GM23338 (cell line): ENCODE measurements at regions not wholly inside any gene's neighbourhood (a gene's known extent, or its start where the extent isn't known, plus 50 kb on each side); places are given as distances from the start of the nearest gene placed in this dataset.

ENCODE experiments used
- CREB1 ChIP-seq: fragments of 250-450 bp; sonication (Bioruptor Pico); IDR thresholded peaks from 2 replicates; pipeline ENCODE4 v1.5.0; 2020; ENCODE audit warnings: low read depth, mild to moderate bottlenecking, moderate library complexity
- EZH2 ChIP-seq: fragments of 200-600 bp; sonication (generic); IDR thresholded peaks from one replicate; pipeline ENCODE4 v1.8.0; 2017; ENCODE audit warnings: antibody characterized with exemption, mild to moderate bottlenecking, low read depth; ENCODE audit not compliant: unreplicated experiment
- EZH2phosphoT487 ChIP-seq: fragments of 200-600 bp; sonication (generic); IDR thresholded peaks from one replicate; pipeline ENCODE4 v1.8.1; 2018; ENCODE audit warnings: antibody characterized with exemption; ENCODE audit not compliant: unreplicated experiment
- JUNB ChIP-seq: IDR thresholded peaks from one replicate; pipeline ENCODE4 v1.6.1; 2016; ENCODE audit warnings: antibody characterized with exemption; ENCODE audit not compliant: unreplicated experiment
- NANOG ChIP-seq: IDR thresholded peaks from 2 replicates; pipeline ENCODE4 v1.6.1; 2016; ENCODE audit warnings: antibody characterized with exemption, borderline replicate concordance
- POLR2AphosphoS5 ChIP-seq: IDR thresholded peaks from 2 replicates; pipeline ENCODE4 v1.6.1; 2016; ENCODE audit warnings: antibody characterized with exemption, low read depth
- STAT1 ChIP-seq: IDR thresholded peaks from one replicate; pipeline ENCODE4 v1.6.1; 2016; ENCODE audit warnings: antibody characterized with exemption; ENCODE audit not compliant: unreplicated experiment
- ZNF114 ChIP-seq: fragments of 250-450 bp; sonication (Bioruptor Pico); IDR thresholded peaks from 2 replicates; pipeline ENCODE4 v1.5.0; 2020; ENCODE audit warnings: mild to moderate bottlenecking, moderate library complexity
- ZNF331 ChIP-seq: fragments of 250-450 bp; sonication (Bioruptor Pico); IDR thresholded peaks from 2 replicates; pipeline ENCODE4 v1.5.0; 2020; ENCODE audit warnings: low read depth, mild to moderate bottlenecking, moderate library complexity
- TF ChIP-seq, protein P1 (sequence below), 2 experiments: fragments of 200-600 bp in 1 of 2; sonication (generic) in 1 of 2; conservative IDR thresholded peaks; 2 replicates each; pipeline versions ENCODE4 v1.5.1 to v1.6.1; 2016 to 2017; ENCODE audit warnings: antibody characterized with exemption in 2 of 2, low read depth in 2 of 2, mild to moderate bottlenecking in 2 of 2, moderate library complexity in 1 of 2
- TF ChIP-seq, protein P2 (sequence below): IDR thresholded peaks from one replicate; pipeline ENCODE4 v1.6.1; 2018; ENCODE audit warnings: antibody characterized with exemption; ENCODE audit not compliant: unreplicated experiment
- TF ChIP-seq, protein P3 (sequence below): IDR thresholded peaks from 2 replicates; pipeline ENCODE4 v1.6.1; 2016; ENCODE audit warnings: antibody characterized with exemption
- TF ChIP-seq, protein P4 (sequence below): fragments of 250-450 bp; sonication (Bioruptor Pico); IDR thresholded peaks from 2 replicates; pipeline ENCODE4 v1.5.0; 2020; ENCODE audit warnings: mild to moderate bottlenecking, moderate library complexity

DNA sequence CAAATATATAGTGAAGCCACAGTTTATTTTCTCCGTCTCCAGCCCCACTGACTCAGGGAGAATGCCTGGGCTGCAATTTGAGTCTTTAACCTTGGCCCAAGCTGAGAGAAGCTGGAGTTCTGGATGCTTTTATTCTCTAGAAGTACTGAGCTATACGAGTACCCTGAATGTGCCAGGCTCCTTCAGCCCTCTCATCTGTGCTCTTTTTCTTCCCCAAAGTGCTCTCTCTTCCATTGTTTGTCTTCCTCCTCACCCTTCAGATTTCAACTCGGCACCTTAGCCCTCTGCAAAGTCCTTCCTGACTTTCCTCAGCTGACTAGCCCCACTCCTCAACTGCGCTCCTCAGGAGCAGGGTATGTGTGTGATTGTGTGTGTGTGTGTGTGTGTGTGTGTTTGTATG, 75.6 kb upstream of the AGBL1 start:
- TF ChIP-seq CREB1 (CRISPR knock-in tag) (no peak), EZH2 (no peak), POLR2AphosphoS5 (no peak), EZH2phosphoT487 (no peak), ZNF114 (CRISPR knock-in tag) (no peak), JUNB (no peak), NANOG (no peak), STAT1 (no peak), ZNF331 (CRISPR knock-in tag) (no peak)
- TF ChIP-seq, protein P1, sequence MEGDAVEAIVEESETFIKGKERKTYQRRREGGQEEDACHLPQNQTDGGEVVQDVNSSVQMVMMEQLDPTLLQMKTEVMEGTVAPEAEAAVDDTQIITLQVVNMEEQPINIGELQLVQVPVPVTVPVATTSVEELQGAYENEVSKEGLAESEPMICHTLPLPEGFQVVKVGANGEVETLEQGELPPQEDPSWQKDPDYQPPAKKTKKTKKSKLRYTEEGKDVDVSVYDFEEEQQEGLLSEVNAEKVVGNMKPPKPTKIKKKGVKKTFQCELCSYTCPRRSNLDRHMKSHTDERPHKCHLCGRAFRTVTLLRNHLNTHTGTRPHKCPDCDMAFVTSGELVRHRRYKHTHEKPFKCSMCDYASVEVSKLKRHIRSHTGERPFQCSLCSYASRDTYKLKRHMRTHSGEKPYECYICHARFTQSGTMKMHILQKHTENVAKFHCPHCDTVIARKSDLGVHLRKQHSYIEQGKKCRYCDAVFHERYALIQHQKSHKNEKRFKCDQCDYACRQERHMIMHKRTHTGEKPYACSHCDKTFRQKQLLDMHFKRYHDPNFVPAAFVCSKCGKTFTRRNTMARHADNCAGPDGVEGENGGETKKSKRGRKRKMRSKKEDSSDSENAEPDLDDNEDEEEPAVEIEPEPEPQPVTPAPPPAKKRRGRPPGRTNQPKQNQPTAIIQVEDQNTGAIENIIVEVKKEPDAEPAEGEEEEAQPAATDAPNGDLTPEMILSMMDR (conservative IDR thresholded peaks at IDR 0.05; ENCODE audit: low read depth in 2 of 2) = no peak
- TF ChIP-seq, protein P2, sequence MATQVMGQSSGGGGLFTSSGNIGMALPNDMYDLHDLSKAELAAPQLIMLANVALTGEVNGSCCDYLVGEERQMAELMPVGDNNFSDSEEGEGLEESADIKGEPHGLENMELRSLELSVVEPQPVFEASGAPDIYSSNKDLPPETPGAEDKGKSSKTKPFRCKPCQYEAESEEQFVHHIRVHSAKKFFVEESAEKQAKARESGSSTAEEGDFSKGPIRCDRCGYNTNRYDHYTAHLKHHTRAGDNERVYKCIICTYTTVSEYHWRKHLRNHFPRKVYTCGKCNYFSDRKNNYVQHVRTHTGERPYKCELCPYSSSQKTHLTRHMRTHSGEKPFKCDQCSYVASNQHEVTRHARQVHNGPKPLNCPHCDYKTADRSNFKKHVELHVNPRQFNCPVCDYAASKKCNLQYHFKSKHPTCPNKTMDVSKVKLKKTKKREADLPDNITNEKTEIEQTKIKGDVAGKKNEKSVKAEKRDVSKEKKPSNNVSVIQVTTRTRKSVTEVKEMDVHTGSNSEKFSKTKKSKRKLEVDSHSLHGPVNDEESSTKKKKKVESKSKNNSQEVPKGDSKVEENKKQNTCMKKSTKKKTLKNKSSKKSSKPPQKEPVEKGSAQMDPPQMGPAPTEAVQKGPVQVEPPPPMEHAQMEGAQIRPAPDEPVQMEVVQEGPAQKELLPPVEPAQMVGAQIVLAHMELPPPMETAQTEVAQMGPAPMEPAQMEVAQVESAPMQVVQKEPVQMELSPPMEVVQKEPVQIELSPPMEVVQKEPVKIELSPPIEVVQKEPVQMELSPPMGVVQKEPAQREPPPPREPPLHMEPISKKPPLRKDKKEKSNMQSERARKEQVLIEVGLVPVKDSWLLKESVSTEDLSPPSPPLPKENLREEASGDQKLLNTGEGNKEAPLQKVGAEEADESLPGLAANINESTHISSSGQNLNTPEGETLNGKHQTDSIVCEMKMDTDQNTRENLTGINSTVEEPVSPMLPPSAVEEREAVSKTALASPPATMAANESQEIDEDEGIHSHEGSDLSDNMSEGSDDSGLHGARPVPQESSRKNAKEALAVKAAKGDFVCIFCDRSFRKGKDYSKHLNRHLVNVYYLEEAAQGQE = no peak
- TF ChIP-seq, protein P3, sequence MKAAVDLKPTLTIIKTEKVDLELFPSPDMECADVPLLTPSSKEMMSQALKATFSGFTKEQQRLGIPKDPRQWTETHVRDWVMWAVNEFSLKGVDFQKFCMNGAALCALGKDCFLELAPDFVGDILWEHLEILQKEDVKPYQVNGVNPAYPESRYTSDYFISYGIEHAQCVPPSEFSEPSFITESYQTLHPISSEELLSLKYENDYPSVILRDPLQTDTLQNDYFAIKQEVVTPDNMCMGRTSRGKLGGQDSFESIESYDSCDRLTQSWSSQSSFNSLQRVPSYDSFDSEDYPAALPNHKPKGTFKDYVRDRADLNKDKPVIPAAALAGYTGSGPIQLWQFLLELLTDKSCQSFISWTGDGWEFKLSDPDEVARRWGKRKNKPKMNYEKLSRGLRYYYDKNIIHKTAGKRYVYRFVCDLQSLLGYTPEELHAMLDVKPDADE = no peak
- TF ChIP-seq, protein P4, sequence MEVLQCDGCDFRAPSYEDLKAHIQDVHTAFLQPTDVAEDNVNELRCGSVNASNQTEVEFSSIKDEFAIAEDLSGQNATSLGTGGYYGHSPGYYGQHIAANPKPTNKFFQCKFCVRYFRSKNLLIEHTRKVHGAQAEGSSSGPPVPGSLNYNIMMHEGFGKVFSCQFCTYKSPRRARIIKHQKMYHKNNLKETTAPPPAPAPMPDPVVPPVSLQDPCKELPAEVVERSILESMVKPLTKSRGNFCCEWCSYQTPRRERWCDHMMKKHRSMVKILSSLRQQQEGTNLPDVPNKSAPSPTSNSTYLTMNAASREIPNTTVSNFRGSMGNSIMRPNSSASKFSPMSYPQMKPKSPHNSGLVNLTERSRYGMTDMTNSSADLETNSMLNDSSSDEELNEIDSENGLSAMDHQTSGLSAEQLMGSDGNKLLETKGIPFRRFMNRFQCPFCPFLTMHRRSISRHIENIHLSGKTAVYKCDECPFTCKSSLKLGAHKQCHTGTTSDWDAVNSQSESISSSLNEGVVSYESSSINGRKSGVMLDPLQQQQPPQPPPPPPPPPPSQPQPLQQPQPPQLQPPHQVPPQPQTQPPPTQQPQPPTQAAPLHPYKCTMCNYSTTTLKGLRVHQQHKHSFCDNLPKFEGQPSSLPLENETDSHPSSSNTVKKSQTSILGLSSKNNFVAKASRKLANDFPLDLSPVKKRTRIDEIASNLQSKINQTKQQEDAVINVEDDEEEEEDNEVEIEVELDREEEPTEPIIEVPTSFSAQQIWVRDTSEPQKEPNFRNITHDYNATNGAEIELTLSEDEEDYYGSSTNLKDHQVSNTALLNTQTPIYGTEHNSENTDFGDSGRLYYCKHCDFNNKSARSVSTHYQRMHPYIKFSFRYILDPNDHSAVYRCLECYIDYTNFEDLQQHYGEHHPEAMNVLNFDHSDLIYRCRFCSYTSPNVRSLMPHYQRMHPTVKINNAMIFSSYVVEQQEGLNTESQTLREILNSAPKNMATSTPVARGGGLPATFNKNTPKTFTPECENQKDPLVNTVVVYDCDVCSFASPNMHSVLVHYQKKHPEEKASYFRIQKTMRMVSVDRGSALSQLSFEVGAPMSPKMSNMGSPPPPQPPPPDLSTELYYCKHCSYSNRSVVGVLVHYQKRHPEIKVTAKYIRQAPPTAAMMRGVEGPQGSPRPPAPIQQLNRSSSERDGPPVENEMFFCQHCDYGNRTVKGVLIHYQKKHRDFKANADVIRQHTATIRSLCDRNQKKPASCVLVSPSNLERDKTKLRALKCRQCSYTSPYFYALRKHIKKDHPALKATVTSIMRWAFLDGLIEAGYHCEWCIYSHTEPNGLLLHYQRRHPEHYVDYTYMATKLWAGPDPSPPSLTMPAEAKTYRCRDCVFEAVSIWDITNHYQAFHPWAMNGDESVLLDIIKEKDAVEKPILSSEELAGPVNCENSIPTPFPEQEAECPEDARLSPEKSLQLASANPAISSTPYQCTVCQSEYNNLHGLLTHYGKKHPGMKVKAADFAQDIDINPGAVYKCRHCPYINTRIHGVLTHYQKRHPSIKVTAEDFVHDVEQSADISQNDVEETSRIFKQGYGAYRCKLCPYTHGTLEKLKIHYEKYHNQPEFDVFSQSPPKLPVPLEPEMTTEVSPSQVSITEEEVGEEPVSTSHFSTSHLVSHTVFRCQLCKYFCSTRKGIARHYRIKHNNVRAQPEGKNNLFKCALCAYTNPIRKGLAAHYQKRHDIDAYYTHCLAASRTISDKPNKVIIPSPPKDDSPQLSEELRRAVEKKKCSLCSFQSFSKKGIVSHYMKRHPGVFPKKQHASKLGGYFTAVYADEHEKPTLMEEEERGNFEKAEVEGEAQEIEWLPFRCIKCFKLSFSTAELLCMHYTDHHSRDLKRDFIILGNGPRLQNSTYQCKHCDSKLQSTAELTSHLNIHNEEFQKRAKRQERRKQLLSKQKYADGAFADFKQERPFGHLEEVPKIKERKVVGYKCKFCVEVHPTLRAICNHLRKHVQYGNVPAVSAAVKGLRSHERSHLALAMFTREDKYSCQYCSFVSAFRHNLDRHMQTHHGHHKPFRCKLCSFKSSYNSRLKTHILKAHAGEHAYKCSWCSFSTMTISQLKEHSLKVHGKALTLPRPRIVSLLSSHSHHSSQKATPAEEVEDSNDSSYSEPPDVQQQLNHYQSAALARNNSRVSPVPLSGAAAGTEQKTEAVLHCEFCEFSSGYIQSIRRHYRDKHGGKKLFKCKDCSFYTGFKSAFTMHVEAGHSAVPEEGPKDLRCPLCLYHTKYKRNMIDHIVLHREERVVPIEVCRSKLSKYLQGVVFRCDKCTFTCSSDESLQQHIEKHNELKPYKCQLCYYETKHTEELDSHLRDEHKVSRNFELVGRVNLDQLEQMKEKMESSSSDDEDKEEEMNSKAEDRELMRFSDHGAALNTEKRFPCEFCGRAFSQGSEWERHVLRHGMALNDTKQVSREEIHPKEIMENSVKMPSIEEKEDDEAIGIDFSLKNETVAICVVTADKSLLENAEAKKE (CRISPR knock-in tag) = no peak
